A673 (cell line): ENCODE measurements at regions not wholly inside any gene's neighbourhood (a gene's known extent, or its start where the extent isn't known, plus 50 kb on each side); places are given as distances from the start of the nearest gene placed in this dataset.

Experiments used
- EZH2 ChIP-seq: fragments of 200-600 bp; sonication (generic); IDR thresholded peaks from 2 replicates; pipeline ENCODE4 v1.6.1; 2017; ENCODE audit warnings: borderline replicate concordance, low read depth, mild to moderate bottlenecking, mixed read lengths, antibody characterized with exemption, low read length; ENCODE audit not compliant: poor library complexity, severe bottlenecking
- TF ChIP-seq, protein P1 (sequence below): fragments of 300-800, 200-600 bp; sonication (generic); conservative IDR thresholded peaks from 2 replicates; pipeline ENCODE4 v1.5.1; 2017; ENCODE audit warnings: low read depth, mild to moderate bottlenecking, antibody characterized with exemption, low read length, moderate library complexity, mixed read lengths

DNA sequence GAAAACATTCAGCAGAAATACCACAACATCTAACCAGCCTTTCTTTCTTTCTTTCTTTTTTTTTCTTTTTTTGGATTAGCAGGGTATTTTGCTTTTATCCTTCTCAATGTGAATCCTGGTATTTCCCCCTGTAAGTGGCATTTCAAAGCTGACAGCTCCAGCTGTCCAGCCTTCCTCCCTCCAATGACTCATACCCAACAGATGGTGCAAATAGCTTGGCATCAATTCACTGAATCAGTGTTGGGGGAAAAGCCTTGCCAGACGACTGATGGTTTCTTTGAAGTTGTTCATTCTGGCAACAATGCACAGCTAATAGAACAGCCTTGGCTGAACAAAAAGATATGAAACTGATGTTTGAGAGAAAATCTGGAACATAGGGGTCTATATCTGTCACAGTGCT lies 316.8 kb upstream of the STEAP1 start:
- TF ChIP-seq, protein P1, sequence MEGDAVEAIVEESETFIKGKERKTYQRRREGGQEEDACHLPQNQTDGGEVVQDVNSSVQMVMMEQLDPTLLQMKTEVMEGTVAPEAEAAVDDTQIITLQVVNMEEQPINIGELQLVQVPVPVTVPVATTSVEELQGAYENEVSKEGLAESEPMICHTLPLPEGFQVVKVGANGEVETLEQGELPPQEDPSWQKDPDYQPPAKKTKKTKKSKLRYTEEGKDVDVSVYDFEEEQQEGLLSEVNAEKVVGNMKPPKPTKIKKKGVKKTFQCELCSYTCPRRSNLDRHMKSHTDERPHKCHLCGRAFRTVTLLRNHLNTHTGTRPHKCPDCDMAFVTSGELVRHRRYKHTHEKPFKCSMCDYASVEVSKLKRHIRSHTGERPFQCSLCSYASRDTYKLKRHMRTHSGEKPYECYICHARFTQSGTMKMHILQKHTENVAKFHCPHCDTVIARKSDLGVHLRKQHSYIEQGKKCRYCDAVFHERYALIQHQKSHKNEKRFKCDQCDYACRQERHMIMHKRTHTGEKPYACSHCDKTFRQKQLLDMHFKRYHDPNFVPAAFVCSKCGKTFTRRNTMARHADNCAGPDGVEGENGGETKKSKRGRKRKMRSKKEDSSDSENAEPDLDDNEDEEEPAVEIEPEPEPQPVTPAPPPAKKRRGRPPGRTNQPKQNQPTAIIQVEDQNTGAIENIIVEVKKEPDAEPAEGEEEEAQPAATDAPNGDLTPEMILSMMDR, result no peak
- TF ChIP-seq EZH2, result no peak
